GM12875 (cell line): ENCODE measurements at regions not wholly inside any gene's neighbourhood (a gene's known extent, or its start where the extent isn't known, plus 50 kb on each side); places are given as distances from the start of the nearest gene placed in this dataset.
"Not testable (repeated sequence)": the region's sequence is repeated elsewhere in the genome, so short reads cannot be mapped to it uniquely, and the experiment has no call there.

Experiments
- H3K4me3 ChIP-seq: one replicate; pipeline ENCODE4 v1.5.1; 2011; ENCODE audit warnings: low read depth, low read length, control low read depth
- CTCF ChIP-seq: IDR thresholded peaks from 2 replicates; pipeline ENCODE4 v1.5.1; 2011; ENCODE audit warnings: low read depth, mild to moderate bottlenecking, control low read depth, inconsistent platforms, low read length, moderate library complexity, borderline replicate concordance; ENCODE audit not compliant: insufficient read depth

- no peak for TF ChIP-seq CTCF
- no peak overlapping the region for H3K4me3 ChIP-seq
Observed at GRCh38 chr9:110031511-110032173, 176.3 kb downstream of the C9orf152 start.

DNA sequence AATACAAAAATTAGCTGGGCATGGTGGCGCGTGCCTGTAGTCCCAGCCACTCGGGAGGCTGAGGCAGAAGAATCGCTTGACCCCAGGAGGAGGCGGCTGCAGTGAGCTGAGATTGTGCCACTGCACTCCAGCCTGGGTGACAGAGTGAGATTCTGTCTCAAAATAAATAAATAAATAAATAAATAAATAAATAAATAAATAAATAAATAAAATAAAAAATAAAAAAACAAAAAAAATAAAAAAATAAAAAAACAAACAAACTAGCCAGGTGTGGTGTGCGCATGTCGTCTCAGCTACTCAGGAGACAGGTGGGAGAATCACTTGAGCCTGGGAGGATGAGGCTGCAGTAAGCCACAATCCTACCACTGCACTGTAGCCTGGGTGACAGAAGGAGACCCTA, 175.4 kb downstream of the C9orf152 start:
- not testable (repeated sequence) for H3K4me3 ChIP-seq

GRCh38 chr9:110033869-110034268, 174.1 kb downstream of the C9orf152 start:
- no peak overlapping the region for H3K4me3 ChIP-seq
- no peak for TF ChIP-seq CTCF

DNA sequence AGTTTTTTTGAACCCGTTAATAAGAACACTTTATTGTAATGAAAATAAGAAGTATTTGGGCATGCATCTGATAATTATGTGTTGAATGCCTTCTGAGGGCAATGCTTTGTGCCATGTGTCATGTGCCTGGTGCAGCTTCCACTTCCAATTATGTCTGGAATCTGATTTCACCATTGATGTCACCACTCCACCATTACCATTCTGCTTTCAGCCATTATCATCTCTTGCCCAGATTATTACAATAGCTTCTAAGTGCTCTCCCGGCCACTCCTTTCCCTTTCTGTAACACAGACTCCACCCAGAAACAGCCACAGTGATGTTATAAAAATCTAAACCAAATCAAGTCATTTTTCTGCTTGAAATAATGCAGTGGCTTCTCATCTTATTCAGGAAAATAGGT, 171.7 kb downstream of the C9orf152 start:
- no peak for TF ChIP-seq CTCF

DNA sequence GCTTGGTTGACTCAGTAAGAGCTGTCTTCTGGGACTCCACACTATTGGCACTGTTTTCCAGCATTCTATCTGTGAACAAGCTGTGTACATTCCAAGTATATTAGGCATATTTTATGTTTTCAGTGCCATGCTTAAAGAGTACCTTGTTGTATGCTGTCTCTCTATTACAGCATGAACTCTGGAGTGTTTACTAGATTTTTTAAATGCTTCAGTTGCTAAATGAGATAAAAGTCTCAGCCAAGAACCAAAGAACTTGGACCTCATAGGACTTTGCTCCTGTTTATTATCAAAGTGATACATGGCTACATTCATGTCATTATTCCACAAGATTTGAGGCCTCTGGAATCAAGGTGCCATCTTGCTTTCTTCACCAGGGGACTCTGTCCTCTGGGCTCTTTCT, 167.2 kb downstream of the C9orf152 start:
- H3K4me3 ChIP-seq: no peak overlapping the region
- TF ChIP-seq CTCF: no peak

More for the DNA sequence above, 171.7 kb downstream of the C9orf152 start:
- H3K4me3 ChIP-seq: no peak overlapping the region

- TF ChIP-seq CTCF: no peak
- H3K4me3 ChIP-seq: no peak overlapping the region
Observed at GRCh38 chr9:110041452-110041851, 166.5 kb downstream of the C9orf152 start.

- H3K4me3 ChIP-seq: peak overlapping the region; percentile 91
- TF ChIP-seq CTCF: no peak
Observed at GRCh38 chr9:110047232-110047954, 160.6 kb downstream of the C9orf152 start.
